ENCODE measurements at regions not wholly inside any gene's neighbourhood (a gene's known extent, or its start where the extent isn't known, plus 50 kb on each side); places are given as distances from the start of the nearest gene placed in this dataset.

DNA sequence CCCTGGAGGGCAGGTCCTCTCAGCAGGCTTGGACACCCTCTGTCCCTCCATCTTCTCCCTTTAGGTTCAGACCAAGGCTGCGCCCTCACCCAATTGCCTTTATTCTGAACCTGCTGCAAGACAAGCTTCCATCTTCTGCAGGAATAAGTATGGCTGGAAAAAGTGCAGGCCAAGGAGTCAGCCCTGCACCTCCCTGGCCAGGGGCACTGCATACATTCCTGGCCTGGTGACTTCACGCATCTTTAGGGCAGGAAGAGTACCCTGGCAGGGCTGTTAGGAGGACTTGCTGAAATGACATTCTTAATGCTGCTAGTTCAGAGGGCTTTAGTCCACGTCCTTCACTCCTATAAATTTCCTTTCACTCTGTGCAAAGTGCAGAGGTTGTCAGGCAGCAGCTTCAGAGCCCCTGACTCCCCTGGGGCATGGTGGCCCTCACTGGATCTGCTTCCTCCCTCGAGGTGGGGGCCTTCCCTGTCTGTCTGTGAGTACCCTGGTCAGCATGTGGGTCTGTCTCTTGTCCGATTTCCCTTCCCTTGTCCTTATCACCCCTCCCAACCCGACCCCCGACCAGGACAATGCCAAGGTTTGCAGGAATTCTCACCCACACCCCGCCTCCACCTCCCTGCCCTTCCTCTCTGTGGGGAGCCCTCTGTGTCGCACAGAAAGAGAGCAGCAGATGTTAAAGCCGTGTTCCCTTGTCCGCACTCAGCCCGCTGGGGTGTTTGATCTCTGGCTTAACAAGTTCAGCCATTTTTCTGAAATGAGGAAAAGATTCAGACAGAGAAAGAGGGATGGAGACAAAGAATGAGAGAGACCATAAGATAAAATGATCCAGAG lies 124.5 kb upstream of the SYT13 start:
- TF ChIP-seq CTCF (conservative IDR thresholded peaks at IDR 0.05; ENCODE audit: low read depth in 2 of 2) (no peak), CREB1 (CRISPR knock-in tag; IDR thresholded peaks at IDR 0.05; ENCODE audit: low read depth) (no peak), EZH2 (IDR thresholded peaks at IDR 0.05; ENCODE audit: low read depth, unreplicated experiment) (no peak), REST (IDR thresholded peaks at IDR 0.05; ENCODE audit: unreplicated experiment) (no peak), JUNB (IDR thresholded peaks at IDR 0.05; ENCODE audit: unreplicated experiment) (no peak)

All from GM23338 (cell line).